HCT116 (cell line): ENCODE measurements at regions not wholly inside any gene's neighbourhood (a gene's known extent, or its start where the extent isn't known, plus 50 kb on each side); places are given as distances from the start of the nearest gene placed in this dataset.

ENCODE experiments used
- CBX3 ChIP-seq: IDR thresholded peaks from 2 replicates; pipeline ENCODE4 v1.6.1; 2012; ENCODE audit warnings: low read depth
- EZH2 ChIP-seq: fragments of 200-600 bp; sonication (generic); IDR thresholded peaks from 2 replicates; pipeline ENCODE4 v1.6.1; 2017; ENCODE audit warnings: antibody characterized with exemption, mixed run types
- EZH2phosphoT487 ChIP-seq: fragments of 200-600 bp; IDR thresholded peaks from 2 replicates; pipeline ENCODE4 v1.6.1; 2018; ENCODE audit warnings: antibody characterized with exemption, borderline replicate concordance
- FOSL1 ChIP-seq: IDR thresholded peaks from 2 replicates; pipeline ENCODE4 v1.6.1; 2012; ENCODE audit warnings: low read depth
- JUND ChIP-seq: IDR thresholded peaks from 2 replicates; pipeline ENCODE4 v1.6.1; 2012
- POLR2A ChIP-seq: IDR thresholded peaks from 2 replicates; pipeline ENCODE4 v1.7.0; 2011; ENCODE audit warnings: borderline replicate concordance; ENCODE audit not compliant: insufficient read depth, insufficient read length; ENCODE audit errors: extremely low read depth
- POLR2AphosphoS5 ChIP-seq: IDR thresholded peaks from 2 replicates; pipeline ENCODE4 v1.6.1; 2011; ENCODE audit warnings: mild to moderate bottlenecking, low read depth, low read length, moderate library complexity
- SIN3A ChIP-seq: IDR thresholded peaks from 2 replicates; pipeline ENCODE4 v1.6.1; 2012; ENCODE audit warnings: low read depth
- TCF7L2 ChIP-seq: IDR thresholded peaks from 2 replicates; pipeline ENCODE4 v1.7.0; 2011; ENCODE audit warnings: borderline replicate concordance, inconsistent platforms; ENCODE audit not compliant: insufficient read depth, insufficient read length; ENCODE audit errors: extremely low read depth
- TF ChIP-seq, protein P1 (sequence below), 3 experiments: fragments of 200-600 bp in 1 of 3; sonication (generic) in 1 of 3; IDR thresholded peaks in 2 of 3; conservative IDR thresholded peaks in 1 of 3; 2 replicates each; pipeline ENCODE4 v1.5.1; 2012 to 2017; ENCODE audit warnings: low read depth in 2 of 3, low read length in 2 of 3, antibody characterized with exemption in 1 of 3, borderline replicate concordance in 1 of 3, control low read depth in 1 of 3, mild to moderate bottlenecking in 1 of 3, mixed read lengths in 1 of 3, mixed run types in 1 of 3, moderate library complexity in 1 of 3; ENCODE audit not compliant: insufficient read depth in 1 of 3

DNA sequence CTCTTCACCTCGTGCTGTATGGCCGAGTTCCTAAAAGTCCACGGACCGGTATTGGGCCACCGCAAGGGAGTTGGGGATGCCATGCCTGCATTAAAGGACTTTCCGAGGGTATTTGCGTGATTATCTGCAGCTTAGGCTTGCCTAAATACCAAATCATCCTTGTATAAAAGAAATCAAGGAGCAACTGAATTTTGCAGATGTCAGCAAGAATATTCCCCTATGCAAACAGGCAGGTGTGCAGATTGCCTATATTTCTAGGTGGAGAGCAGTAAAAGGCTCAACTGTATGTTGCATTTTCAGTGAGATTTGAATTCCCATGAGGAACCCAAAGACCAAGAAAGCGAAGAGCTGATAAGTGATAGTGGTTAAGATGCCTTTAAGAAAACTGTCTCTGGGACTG is 452.3 kb downstream of the CDH11 start:
- TF ChIP-seq, protein P1, sequence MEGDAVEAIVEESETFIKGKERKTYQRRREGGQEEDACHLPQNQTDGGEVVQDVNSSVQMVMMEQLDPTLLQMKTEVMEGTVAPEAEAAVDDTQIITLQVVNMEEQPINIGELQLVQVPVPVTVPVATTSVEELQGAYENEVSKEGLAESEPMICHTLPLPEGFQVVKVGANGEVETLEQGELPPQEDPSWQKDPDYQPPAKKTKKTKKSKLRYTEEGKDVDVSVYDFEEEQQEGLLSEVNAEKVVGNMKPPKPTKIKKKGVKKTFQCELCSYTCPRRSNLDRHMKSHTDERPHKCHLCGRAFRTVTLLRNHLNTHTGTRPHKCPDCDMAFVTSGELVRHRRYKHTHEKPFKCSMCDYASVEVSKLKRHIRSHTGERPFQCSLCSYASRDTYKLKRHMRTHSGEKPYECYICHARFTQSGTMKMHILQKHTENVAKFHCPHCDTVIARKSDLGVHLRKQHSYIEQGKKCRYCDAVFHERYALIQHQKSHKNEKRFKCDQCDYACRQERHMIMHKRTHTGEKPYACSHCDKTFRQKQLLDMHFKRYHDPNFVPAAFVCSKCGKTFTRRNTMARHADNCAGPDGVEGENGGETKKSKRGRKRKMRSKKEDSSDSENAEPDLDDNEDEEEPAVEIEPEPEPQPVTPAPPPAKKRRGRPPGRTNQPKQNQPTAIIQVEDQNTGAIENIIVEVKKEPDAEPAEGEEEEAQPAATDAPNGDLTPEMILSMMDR (IDR thresholded peaks at IDR 0.05 in 2 of 3, conservative IDR thresholded peaks at IDR 0.05 in 1 of 3; ENCODE audit: borderline replicate concordance in 1 of 3, insufficient read depth in 1 of 3, low read depth in 2 of 3, low read length in 2 of 3) = no peak
- TF ChIP-seq POLR2A (no peak), SIN3A (no peak), TCF7L2 (no peak), JUND (no peak), FOSL1 (no peak), EZH2phosphoT487 (no peak), EZH2 (no peak), CBX3 (no peak), POLR2AphosphoS5 (no peak)
